GM23338 (cell line): ENCODE measurements at regions not wholly inside any gene's neighbourhood (a gene's known extent, or its start where the extent isn't known, plus 50 kb on each side); places are given as distances from the start of the nearest gene placed in this dataset.

ENCODE experiments used
- ATAC-seq: fragments of 200-7000 bp; cut with Tn5 transposase; 3 replicates; pipeline ENCODE4 v1.9.1; 2020
- DNase-seq: peaks from one replicate; pipeline ENCODE4 v3.0.0-alpha.2; 2015; ENCODE audit warnings: low spot score
- H2AFZ ChIP-seq: fragments of 200-600 bp; sonication (generic); 2 replicates; pipeline ENCODE4 v1.8.0; 2016; ENCODE audit warnings: antibody characterized with exemption, mild to moderate bottlenecking, moderate library complexity
- H3F3A ChIP-seq: fragments of 200-600 bp; sonication (generic); replicated peaks from 2 replicates; pipeline ENCODE4 v1.8.0; 2017; ENCODE audit warnings: antibody characterized with exemption, mixed run types, low read depth
- H3K27ac ChIP-seq: fragments of 200-600 bp; sonication (generic); 2 replicates; pipeline ENCODE4 v1.6.1; 2016; ENCODE audit warnings: low read depth
- H3K27me3 ChIP-seq: fragments of 200-600 bp; sonication (generic); 2 replicates; pipeline ENCODE4 v1.8.0; 2016; ENCODE audit warnings: mild to moderate bottlenecking, mixed run types, moderate library complexity; ENCODE audit not compliant: insufficient read depth
- H3K36me3 ChIP-seq: fragments of 200-600 bp; sonication (generic); 2 replicates; pipeline ENCODE4 v1.8.0; 2016; ENCODE audit warnings: mild to moderate bottlenecking; ENCODE audit not compliant: insufficient read depth
- H3K4me1 ChIP-seq: fragments of 200-600 bp; sonication (generic); 2 replicates; pipeline ENCODE4 v1.8.0; 2016; ENCODE audit warnings: mild to moderate bottlenecking, moderate library complexity; ENCODE audit not compliant: insufficient read depth
- H3K4me2 ChIP-seq: fragments of 200-600 bp; sonication (generic); 2 replicates; pipeline ENCODE4 v1.7.1; 2017; ENCODE audit warnings: mixed run types
- H3K4me3 ChIP-seq: fragments of 200-600 bp; sonication (generic); 2 replicates; pipeline ENCODE4 v1.6.1; 2016; ENCODE audit warnings: mixed run types
- H3K79me2 ChIP-seq: fragments of 200-600 bp; sonication (generic); replicated peaks from 2 replicates; pipeline ENCODE4 v1.8.0; 2017; ENCODE audit warnings: mild to moderate bottlenecking; ENCODE audit not compliant: insufficient read depth
- H3K9me2 ChIP-seq: fragments of 200-600 bp; sonication (generic); 2 replicates; pipeline ENCODE4 v1.8.0; 2017; ENCODE audit not compliant: insufficient read depth
- H4K20me1 ChIP-seq: fragments of 200-600 bp; sonication (generic); replicated peaks from 2 replicates; pipeline ENCODE4 v1.8.0; 2017; ENCODE audit warnings: mild to moderate bottlenecking; ENCODE audit not compliant: insufficient read depth
- H3K27ac Mint-ChIP-seq: 2 replicates; pipeline ENCODE4 v1.8.0; 2020; ENCODE audit warnings: inconsistent platforms, mild to moderate bottlenecking, moderate library complexity, mixed read lengths
- H3K27me3 Mint-ChIP-seq: 3 replicates; pipeline ENCODE4 v1.8.0; 2022; ENCODE audit warnings: low read depth, mild to moderate bottlenecking, moderate library complexity, mixed read lengths, inconsistent platforms; ENCODE audit not compliant: insufficient read depth, poor library complexity
- H3K36me3 Mint-ChIP-seq: 3 replicates; pipeline ENCODE4 v1.8.0; 2021; ENCODE audit warnings: low read depth, mild to moderate bottlenecking, inconsistent platforms, moderate library complexity, mixed read lengths
- H3K4me1 Mint-ChIP-seq: 3 replicates; pipeline ENCODE4 v1.8.0; 2020; ENCODE audit warnings: mild to moderate bottlenecking, inconsistent platforms, mixed read lengths
- H3K4me3 Mint-ChIP-seq: 3 replicates; pipeline ENCODE4 v1.8.0; 2021; ENCODE audit warnings: moderate library complexity, mild to moderate bottlenecking, inconsistent platforms, mixed read lengths
- H3K9me3 Mint-ChIP-seq: 3 replicates; pipeline ENCODE4 v1.8.0; 2020; ENCODE audit warnings: moderate library complexity, mild to moderate bottlenecking, inconsistent platforms, mixed read lengths
- CTCF ChIP-seq, 2 experiments: fragments of 200-600 bp in 1 of 2; sonication (generic) in 1 of 2; conservative IDR thresholded peaks; 2 replicates each; pipeline versions ENCODE4 v1.5.1 to v1.6.1; 2016 to 2017; ENCODE audit warnings: antibody characterized with exemption in 2 of 2, low read depth in 2 of 2, mild to moderate bottlenecking in 2 of 2, moderate library complexity in 1 of 2
- EZH2 ChIP-seq: fragments of 200-600 bp; sonication (generic); IDR thresholded peaks from one replicate; pipeline ENCODE4 v1.8.0; 2017; ENCODE audit warnings: antibody characterized with exemption, mild to moderate bottlenecking, low read depth; ENCODE audit not compliant: unreplicated experiment
- JUNB ChIP-seq: IDR thresholded peaks from one replicate; pipeline ENCODE4 v1.6.1; 2016; ENCODE audit warnings: antibody characterized with exemption; ENCODE audit not compliant: unreplicated experiment
- POLR2AphosphoS5 ChIP-seq: IDR thresholded peaks from 2 replicates; pipeline ENCODE4 v1.6.1; 2016; ENCODE audit warnings: antibody characterized with exemption, low read depth
- ZNF114 ChIP-seq: fragments of 250-450 bp; sonication (Bioruptor Pico); IDR thresholded peaks from 2 replicates; pipeline ENCODE4 v1.5.0; 2020; ENCODE audit warnings: mild to moderate bottlenecking, moderate library complexity
- TF ChIP-seq, protein P1 (sequence below): IDR thresholded peaks from 2 replicates; pipeline ENCODE4 v1.6.1; 2016; ENCODE audit warnings: antibody characterized with exemption
- TF ChIP-seq, protein P2 (sequence below): fragments of 250-450 bp; sonication (Bioruptor Pico); IDR thresholded peaks from 2 replicates; pipeline ENCODE4 v1.5.0; 2020; ENCODE audit warnings: mild to moderate bottlenecking, moderate library complexity
- TF ChIP-seq, protein P3 (sequence below): IDR thresholded peaks from one replicate; pipeline ENCODE4 v1.6.1; 2018; ENCODE audit warnings: antibody characterized with exemption; ENCODE audit not compliant: unreplicated experiment

- Mint-ChIP-seq H3K4me1 (no peaks in the 10 kb centered on the region), H3K9me3 (no peaks in the 10 kb centered on the region)
Measured at GRCh38 chr5:99808657-99809230, 726.4 kb upstream of the FAM174A start.

More at GRCh38 chr5:99808657-99809230, 726.4 kb upstream of the FAM174A start:
- Histone ChIP-seq H4K20me1 (no peaks in the 10 kb centered on the region), H3K79me2 (no peaks in the 10 kb centered on the region), H3K27ac (no peak overlapping the region), H3K4me1 (no peaks in the 10 kb centered on the region), H3K27me3 (no peaks in the 10 kb centered on the region), H3K36me3 (no peaks in the 10 kb centered on the region), H3F3A (no peaks in the 10 kb centered on the region), H3K4me2 (no peak overlapping the region), H2AFZ (no peak overlapping the region), H3K4me3 (no peak overlapping the region), H3K9me2 (no peaks in the 10 kb centered on the region)
- no peak overlapping the region for H3K4me3 Mint-ChIP-seq
- ATAC-seq (no peak), DNase-seq (no peak)
- H3K36me3 Mint-ChIP-seq: no peaks in the 10 kb centered on the region
- H3K27me3 Mint-ChIP-seq: no peaks in the 10 kb centered on the region
- no peak for TF ChIP-seq ZNF114
- no peak for TF ChIP-seq POLR2AphosphoS5
- TF ChIP-seq, protein P1, sequence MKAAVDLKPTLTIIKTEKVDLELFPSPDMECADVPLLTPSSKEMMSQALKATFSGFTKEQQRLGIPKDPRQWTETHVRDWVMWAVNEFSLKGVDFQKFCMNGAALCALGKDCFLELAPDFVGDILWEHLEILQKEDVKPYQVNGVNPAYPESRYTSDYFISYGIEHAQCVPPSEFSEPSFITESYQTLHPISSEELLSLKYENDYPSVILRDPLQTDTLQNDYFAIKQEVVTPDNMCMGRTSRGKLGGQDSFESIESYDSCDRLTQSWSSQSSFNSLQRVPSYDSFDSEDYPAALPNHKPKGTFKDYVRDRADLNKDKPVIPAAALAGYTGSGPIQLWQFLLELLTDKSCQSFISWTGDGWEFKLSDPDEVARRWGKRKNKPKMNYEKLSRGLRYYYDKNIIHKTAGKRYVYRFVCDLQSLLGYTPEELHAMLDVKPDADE: no peak
- TF ChIP-seq, protein P2, sequence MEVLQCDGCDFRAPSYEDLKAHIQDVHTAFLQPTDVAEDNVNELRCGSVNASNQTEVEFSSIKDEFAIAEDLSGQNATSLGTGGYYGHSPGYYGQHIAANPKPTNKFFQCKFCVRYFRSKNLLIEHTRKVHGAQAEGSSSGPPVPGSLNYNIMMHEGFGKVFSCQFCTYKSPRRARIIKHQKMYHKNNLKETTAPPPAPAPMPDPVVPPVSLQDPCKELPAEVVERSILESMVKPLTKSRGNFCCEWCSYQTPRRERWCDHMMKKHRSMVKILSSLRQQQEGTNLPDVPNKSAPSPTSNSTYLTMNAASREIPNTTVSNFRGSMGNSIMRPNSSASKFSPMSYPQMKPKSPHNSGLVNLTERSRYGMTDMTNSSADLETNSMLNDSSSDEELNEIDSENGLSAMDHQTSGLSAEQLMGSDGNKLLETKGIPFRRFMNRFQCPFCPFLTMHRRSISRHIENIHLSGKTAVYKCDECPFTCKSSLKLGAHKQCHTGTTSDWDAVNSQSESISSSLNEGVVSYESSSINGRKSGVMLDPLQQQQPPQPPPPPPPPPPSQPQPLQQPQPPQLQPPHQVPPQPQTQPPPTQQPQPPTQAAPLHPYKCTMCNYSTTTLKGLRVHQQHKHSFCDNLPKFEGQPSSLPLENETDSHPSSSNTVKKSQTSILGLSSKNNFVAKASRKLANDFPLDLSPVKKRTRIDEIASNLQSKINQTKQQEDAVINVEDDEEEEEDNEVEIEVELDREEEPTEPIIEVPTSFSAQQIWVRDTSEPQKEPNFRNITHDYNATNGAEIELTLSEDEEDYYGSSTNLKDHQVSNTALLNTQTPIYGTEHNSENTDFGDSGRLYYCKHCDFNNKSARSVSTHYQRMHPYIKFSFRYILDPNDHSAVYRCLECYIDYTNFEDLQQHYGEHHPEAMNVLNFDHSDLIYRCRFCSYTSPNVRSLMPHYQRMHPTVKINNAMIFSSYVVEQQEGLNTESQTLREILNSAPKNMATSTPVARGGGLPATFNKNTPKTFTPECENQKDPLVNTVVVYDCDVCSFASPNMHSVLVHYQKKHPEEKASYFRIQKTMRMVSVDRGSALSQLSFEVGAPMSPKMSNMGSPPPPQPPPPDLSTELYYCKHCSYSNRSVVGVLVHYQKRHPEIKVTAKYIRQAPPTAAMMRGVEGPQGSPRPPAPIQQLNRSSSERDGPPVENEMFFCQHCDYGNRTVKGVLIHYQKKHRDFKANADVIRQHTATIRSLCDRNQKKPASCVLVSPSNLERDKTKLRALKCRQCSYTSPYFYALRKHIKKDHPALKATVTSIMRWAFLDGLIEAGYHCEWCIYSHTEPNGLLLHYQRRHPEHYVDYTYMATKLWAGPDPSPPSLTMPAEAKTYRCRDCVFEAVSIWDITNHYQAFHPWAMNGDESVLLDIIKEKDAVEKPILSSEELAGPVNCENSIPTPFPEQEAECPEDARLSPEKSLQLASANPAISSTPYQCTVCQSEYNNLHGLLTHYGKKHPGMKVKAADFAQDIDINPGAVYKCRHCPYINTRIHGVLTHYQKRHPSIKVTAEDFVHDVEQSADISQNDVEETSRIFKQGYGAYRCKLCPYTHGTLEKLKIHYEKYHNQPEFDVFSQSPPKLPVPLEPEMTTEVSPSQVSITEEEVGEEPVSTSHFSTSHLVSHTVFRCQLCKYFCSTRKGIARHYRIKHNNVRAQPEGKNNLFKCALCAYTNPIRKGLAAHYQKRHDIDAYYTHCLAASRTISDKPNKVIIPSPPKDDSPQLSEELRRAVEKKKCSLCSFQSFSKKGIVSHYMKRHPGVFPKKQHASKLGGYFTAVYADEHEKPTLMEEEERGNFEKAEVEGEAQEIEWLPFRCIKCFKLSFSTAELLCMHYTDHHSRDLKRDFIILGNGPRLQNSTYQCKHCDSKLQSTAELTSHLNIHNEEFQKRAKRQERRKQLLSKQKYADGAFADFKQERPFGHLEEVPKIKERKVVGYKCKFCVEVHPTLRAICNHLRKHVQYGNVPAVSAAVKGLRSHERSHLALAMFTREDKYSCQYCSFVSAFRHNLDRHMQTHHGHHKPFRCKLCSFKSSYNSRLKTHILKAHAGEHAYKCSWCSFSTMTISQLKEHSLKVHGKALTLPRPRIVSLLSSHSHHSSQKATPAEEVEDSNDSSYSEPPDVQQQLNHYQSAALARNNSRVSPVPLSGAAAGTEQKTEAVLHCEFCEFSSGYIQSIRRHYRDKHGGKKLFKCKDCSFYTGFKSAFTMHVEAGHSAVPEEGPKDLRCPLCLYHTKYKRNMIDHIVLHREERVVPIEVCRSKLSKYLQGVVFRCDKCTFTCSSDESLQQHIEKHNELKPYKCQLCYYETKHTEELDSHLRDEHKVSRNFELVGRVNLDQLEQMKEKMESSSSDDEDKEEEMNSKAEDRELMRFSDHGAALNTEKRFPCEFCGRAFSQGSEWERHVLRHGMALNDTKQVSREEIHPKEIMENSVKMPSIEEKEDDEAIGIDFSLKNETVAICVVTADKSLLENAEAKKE: no peak
- TF ChIP-seq, protein P3, sequence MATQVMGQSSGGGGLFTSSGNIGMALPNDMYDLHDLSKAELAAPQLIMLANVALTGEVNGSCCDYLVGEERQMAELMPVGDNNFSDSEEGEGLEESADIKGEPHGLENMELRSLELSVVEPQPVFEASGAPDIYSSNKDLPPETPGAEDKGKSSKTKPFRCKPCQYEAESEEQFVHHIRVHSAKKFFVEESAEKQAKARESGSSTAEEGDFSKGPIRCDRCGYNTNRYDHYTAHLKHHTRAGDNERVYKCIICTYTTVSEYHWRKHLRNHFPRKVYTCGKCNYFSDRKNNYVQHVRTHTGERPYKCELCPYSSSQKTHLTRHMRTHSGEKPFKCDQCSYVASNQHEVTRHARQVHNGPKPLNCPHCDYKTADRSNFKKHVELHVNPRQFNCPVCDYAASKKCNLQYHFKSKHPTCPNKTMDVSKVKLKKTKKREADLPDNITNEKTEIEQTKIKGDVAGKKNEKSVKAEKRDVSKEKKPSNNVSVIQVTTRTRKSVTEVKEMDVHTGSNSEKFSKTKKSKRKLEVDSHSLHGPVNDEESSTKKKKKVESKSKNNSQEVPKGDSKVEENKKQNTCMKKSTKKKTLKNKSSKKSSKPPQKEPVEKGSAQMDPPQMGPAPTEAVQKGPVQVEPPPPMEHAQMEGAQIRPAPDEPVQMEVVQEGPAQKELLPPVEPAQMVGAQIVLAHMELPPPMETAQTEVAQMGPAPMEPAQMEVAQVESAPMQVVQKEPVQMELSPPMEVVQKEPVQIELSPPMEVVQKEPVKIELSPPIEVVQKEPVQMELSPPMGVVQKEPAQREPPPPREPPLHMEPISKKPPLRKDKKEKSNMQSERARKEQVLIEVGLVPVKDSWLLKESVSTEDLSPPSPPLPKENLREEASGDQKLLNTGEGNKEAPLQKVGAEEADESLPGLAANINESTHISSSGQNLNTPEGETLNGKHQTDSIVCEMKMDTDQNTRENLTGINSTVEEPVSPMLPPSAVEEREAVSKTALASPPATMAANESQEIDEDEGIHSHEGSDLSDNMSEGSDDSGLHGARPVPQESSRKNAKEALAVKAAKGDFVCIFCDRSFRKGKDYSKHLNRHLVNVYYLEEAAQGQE: no peak
- TF ChIP-seq CTCF (conservative IDR thresholded peaks at IDR 0.05; ENCODE audit: low read depth in 2 of 2): no peak
- TF ChIP-seq JUNB: no peak
- TF ChIP-seq EZH2: no peak
- H3K27ac Mint-ChIP-seq: 0 out of 2 replicates have a peak overlapping the region, but pooled peaks have one; percentile 27
